ENCODE measurements at regions not wholly inside any gene's neighbourhood (a gene's known extent, or its start where the extent isn't known, plus 50 kb on each side); places are given as distances from the start of the nearest gene placed in this dataset.
"Not testable (repeated sequence)": the region's sequence is repeated elsewhere in the genome, so short reads cannot be mapped to it uniquely, and the experiment has no call there.

DNA sequence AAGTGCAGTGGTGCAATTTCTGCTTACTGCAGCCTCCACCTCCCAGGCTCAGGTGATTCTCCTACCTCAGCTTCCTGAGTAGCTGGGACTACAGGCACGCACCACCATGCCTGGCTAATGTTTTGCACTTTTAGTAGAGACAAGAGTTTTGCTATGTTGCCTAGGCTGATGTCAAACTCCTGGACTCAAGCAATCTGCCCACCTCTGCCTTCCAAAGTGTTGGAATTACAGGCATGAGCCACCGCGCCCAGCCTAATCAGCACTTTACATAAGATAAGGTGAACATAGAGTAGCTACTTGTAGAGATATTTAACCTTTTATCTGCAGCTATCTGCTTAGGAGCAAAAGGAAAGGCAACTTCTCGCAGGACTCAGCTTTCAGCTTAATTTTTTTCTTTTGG is 77.5 kb upstream of the RGPD5 start:
- H3K4me1 ChIP-seq (ENCODE audit: control insufficient read depth in 3 of 3, insufficient read depth in 3 of 3, low read length in 3 of 3); H3K27me3 ChIP-seq (ENCODE audit: control insufficient read depth in 3 of 3, insufficient read depth in 3 of 3, low read length in 3 of 3); H3K9ac ChIP-seq (ENCODE audit: low read depth in 1 of 3, low read length in 3 of 3); H3K36me3 ChIP-seq (ENCODE audit: control insufficient read depth in 3 of 3, insufficient read depth in 3 of 3, low read length in 3 of 3); H3K4me3 ChIP-seq (ENCODE audit: low read length in 3 of 3); H3K9me3 ChIP-seq (ENCODE audit: control insufficient read depth in 3 of 3, low read length in 3 of 3); H3K27ac ChIP-seq (ENCODE audit: low read depth, low read length): not testable (repeated sequence)

DNA sequence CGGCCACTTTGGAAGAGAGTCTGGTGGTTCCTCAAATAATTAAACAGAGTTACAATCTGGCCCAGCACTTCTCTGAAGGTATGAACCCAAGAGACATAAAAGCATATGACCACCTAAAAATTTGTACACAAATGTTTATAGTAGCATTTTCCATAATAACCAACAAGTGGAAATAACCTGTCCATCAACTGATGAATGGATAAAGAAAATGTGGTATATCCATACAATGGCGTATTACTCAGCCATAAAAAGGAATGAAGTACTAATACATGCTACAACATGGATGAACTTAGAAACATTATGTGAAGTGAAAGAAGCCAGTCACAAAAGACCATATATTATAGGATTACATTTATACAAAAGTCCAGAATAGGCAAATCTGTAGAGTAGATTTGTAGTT is 76.0 kb upstream of the RGPD5 start:
- Histone ChIP-seq H3K9me3 (ENCODE audit: control insufficient read depth in 3 of 3, low read length in 3 of 3) (no peaks in the 10 kb centered on the region), H3K4me1 (ENCODE audit: control insufficient read depth in 3 of 3, insufficient read depth in 3 of 3, low read length in 3 of 3) (peaks cover 4 to 5% (median 4%) of the 10 kb centered on the region in 3 donors), H3K36me3 (ENCODE audit: control insufficient read depth in 3 of 3, insufficient read depth in 3 of 3, low read length in 3 of 3) (no peaks in the 10 kb centered on the region), H3K9ac (ENCODE audit: low read depth in 1 of 3, low read length in 3 of 3) (no peak overlapping the region), H3K4me3 (ENCODE audit: low read length in 3 of 3) (no peak overlapping the region), H3K27me3 (ENCODE audit: control insufficient read depth in 3 of 3, insufficient read depth in 3 of 3, low read length in 3 of 3) (no peaks in the 10 kb centered on the region), H3K27ac (ENCODE audit: low read depth, low read length) (no peak overlapping the region)

DNA sequence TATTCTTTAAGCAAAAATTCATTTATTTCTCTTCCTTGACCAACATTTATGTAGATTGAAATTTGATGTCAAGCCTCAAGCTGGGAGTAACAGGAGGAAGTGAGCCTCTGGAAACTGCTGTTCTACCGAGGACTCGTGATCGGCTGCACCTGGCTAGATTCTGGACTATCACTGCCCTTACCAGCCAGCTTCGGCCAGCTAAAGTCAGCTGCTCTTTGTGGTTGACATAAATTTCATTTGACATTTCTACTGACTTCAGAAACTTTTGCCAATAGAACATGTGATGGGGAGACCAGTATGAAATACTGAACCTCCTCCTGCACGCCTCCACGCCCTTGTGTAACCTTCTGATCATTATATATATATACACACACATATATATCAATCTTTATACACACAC is 74.2 kb upstream of the RGPD5 start:
- no peaks in the 10 kb centered on the region for H3K27me3 ChIP-seq (ENCODE audit: control insufficient read depth in 3 of 3, insufficient read depth in 3 of 3, low read length in 3 of 3)
- H3K9me3 ChIP-seq (ENCODE audit: control insufficient read depth in 3 of 3, low read length in 3 of 3), result no peaks in the 10 kb centered on the region
- H3K27ac ChIP-seq (ENCODE audit: low read depth, low read length), result peak overlapping the region; percentile 48
- no peak overlapping the region for H3K4me3 ChIP-seq (ENCODE audit: low read length in 3 of 3)
- peaks cover 4 to 5% (median 4%) of the 10 kb centered on the region in 3 donors for H3K4me1 ChIP-seq (ENCODE audit: control insufficient read depth in 3 of 3, insufficient read depth in 3 of 3, low read length in 3 of 3)
- no peaks in the 10 kb centered on the region for H3K36me3 ChIP-seq (ENCODE audit: control insufficient read depth in 3 of 3, insufficient read depth in 3 of 3, low read length in 3 of 3)
- no peak overlapping the region for H3K9ac ChIP-seq (ENCODE audit: low read depth in 1 of 3, low read length in 3 of 3)

DNA sequence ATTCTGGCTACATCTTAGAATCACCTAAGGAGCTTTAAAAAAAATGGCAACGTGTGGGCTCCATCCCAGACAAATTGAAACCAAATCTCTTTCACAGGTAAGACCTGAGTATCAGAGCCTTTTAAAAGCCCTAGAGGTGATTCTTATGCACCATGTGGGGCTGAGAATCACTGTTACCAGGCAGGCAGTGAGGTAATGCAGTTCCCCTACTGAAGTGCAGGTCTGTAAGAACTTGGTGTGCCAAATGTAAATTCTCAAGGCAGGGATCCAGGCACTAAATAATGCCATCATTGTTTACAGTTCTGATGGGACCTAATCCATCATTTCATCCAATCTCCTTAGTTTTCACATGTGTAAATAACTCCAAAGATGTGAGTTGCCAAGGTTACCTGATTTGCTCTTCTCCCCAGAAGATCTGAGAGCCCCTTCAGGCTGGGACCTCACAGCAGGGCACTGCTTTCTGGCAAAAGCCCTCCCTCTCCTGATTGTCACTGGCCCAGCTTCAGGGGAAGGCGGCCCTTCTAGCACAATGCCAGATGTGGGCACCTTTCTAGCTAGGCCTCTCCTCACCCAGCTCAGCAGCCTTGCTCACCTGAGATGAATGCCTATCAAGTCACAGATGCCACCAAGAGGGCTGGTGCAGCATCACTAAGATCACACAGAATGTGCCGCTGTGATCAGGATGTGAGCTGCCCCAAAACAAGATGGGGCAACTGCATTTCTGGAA is 73.6 kb upstream of the RGPD5 start:
- no peaks in the 10 kb centered on the region for H3K9me3 ChIP-seq (ENCODE audit: control insufficient read depth in 3 of 3, low read length in 3 of 3)

DNA sequence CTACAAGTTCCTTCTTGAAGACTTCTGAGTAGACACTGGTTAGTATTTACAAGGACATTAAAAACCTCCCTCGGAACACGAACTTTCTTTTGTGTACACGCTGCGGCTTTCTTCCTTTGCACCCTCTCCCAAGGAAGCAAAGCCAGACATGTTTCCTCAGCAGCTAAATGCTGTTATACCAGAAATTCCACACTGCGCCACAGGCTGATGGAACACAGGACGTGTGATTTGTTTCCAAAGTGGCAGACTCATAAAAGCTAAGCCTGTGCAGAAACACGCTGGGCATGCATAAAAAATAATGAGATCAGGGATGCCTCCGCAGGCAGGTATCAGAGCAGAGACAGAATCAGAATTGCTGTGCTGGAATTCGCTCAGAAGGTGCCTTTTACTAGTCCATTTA is 73.0 kb upstream of the RGPD5 start:
- Histone ChIP-seq H3K27me3 (ENCODE audit: control insufficient read depth in 3 of 3, insufficient read depth in 3 of 3, low read length in 3 of 3) (peaks cover 0 to 2% (median 0%) of the 10 kb centered on the region in 3 donors), H3K4me1 (ENCODE audit: control insufficient read depth in 3 of 3, insufficient read depth in 3 of 3, low read length in 3 of 3) (peaks cover 4 to 8% (median 4%) of the 10 kb centered on the region in 3 donors), H3K9ac (ENCODE audit: low read depth in 1 of 3, low read length in 3 of 3) (no peak overlapping the region), H3K36me3 (ENCODE audit: control insufficient read depth in 3 of 3, insufficient read depth in 3 of 3, low read length in 3 of 3) (no peaks in the 10 kb centered on the region), H3K27ac (ENCODE audit: low read depth, low read length) (no peak overlapping the region), H3K9me3 (ENCODE audit: control insufficient read depth in 3 of 3, low read length in 3 of 3) (no peaks in the 10 kb centered on the region), H3K4me3 (ENCODE audit: low read length in 3 of 3) (no peak overlapping the region)

More for the DNA sequence above, 73.6 kb upstream of the RGPD5 start:
- no peaks in the 10 kb centered on the region for H3K36me3 ChIP-seq (ENCODE audit: control insufficient read depth in 3 of 3, insufficient read depth in 3 of 3, low read length in 3 of 3)
- no peak overlapping the region for H3K9ac ChIP-seq (ENCODE audit: low read depth in 1 of 3, low read length in 3 of 3)
- no peak overlapping the region for H3K4me3 ChIP-seq (ENCODE audit: low read length in 3 of 3)
- peaks cover 0 to 2% (median 0%) of the 10 kb centered on the region in 3 donors for H3K27me3 ChIP-seq (ENCODE audit: control insufficient read depth in 3 of 3, insufficient read depth in 3 of 3, low read length in 3 of 3)
- peaks cover 4 to 5% (median 4%) of the 10 kb centered on the region in 3 donors for H3K4me1 ChIP-seq (ENCODE audit: control insufficient read depth in 3 of 3, insufficient read depth in 3 of 3, low read length in 3 of 3)
- peak overlapping the region; percentile 48 for H3K27ac ChIP-seq (ENCODE audit: low read depth, low read length)

DNA sequence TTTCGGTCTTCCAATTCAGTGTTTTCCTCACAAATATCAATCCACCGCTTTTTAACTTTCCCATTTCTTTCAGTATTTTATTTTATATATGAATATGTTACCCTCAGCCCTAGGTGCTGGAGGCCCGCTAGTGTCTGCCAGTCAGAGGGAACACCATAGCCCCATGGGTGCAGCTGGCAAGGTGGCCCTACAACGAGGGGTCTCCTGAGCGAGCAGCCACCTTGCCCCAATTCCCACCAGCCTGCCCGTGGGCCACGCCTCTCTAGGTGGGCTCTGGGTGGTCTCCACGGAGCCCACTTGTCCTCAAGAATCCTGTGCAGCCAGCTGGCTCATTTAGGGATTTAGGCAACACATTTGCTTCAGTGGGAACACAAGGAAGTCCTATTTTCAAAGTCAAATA is 72.5 kb upstream of the RGPD5 start:
- Histone ChIP-seq H3K4me3 (ENCODE audit: low read length in 3 of 3) (no peak overlapping the region), H3K4me1 (ENCODE audit: control insufficient read depth in 3 of 3, insufficient read depth in 3 of 3, low read length in 3 of 3) (peaks cover 4 to 12% (median 7%) of the 10 kb centered on the region in 3 donors), H3K27me3 (ENCODE audit: control insufficient read depth in 3 of 3, insufficient read depth in 3 of 3, low read length in 3 of 3) (peaks cover 0 to 5% (median 0%) of the 10 kb centered on the region in 3 donors), H3K9me3 (ENCODE audit: control insufficient read depth in 3 of 3, low read length in 3 of 3) (no peaks in the 10 kb centered on the region), H3K9ac (ENCODE audit: low read depth in 1 of 3, low read length in 3 of 3) (no peak overlapping the region), H3K27ac (ENCODE audit: low read depth, low read length) (no peak overlapping the region), H3K36me3 (ENCODE audit: control insufficient read depth in 3 of 3, insufficient read depth in 3 of 3, low read length in 3 of 3) (no peaks in the 10 kb centered on the region)

DNA sequence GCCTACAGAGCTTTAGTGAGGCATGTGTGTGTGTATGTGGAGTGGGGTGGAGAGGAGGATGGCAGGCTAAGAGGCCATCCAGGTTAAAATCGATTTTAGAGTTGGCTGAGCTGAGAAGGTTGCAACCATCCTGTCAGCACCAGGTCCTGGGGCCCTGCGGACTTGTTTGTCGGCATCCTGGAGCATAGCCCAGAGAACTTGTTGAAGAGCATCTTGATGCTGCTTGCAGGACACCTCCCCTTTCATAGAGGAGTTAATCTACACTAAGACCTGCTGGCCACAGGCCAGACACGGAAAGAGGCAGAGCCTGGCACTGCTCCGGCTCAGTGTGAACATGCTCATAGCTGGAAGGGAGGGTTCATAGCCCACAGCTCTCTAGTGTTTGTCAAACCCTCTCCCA is 72.1 kb upstream of the RGPD5 start:
- no peak overlapping the region for H3K27ac ChIP-seq (ENCODE audit: low read depth, low read length)
- no peak overlapping the region for H3K4me3 ChIP-seq (ENCODE audit: low read length in 3 of 3)
- H3K4me1 ChIP-seq (ENCODE audit: control insufficient read depth in 3 of 3, insufficient read depth in 3 of 3, low read length in 3 of 3), result peaks cover 4 to 12% (median 7%) of the 10 kb centered on the region in 3 donors
- H3K9ac ChIP-seq (ENCODE audit: low read depth in 1 of 3, low read length in 3 of 3), result no peak overlapping the region
- H3K27me3 ChIP-seq (ENCODE audit: control insufficient read depth in 3 of 3, insufficient read depth in 3 of 3, low read length in 3 of 3), result peaks cover 0 to 6% (median 0%) of the 10 kb centered on the region in 3 donors
- H3K9me3 ChIP-seq (ENCODE audit: control insufficient read depth in 3 of 3, low read length in 3 of 3), result no peaks in the 10 kb centered on the region
- no peaks in the 10 kb centered on the region for H3K36me3 ChIP-seq (ENCODE audit: control insufficient read depth in 3 of 3, insufficient read depth in 3 of 3, low read length in 3 of 3)

DNA sequence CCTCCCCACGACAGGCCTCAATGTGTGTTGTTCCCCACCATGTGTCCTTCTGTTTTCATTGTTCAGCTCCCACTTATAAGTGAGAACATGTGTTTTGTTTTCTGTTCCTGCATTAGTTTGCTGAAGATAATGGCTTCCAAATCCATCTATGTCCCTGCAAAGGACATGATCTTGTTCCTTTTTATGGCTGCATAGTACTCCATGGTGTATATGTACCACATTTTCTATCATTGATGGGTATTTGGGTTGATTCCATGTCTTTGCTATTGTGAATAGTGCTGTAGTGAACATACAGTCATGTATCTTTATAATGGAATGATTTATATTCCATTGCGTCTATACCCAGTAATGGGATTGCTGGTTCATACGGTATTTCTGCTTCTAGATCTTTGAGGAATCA is 71.5 kb upstream of the RGPD5 start:
- not testable (repeated sequence) for H3K9ac ChIP-seq (ENCODE audit: low read depth in 1 of 3, low read length in 3 of 3); H3K4me3 ChIP-seq (ENCODE audit: low read length in 3 of 3); H3K9me3 ChIP-seq (ENCODE audit: control insufficient read depth in 3 of 3, low read length in 3 of 3); H3K27ac ChIP-seq (ENCODE audit: low read depth, low read length); H3K27me3 ChIP-seq (ENCODE audit: control insufficient read depth in 3 of 3, insufficient read depth in 3 of 3, low read length in 3 of 3); H3K36me3 ChIP-seq (ENCODE audit: control insufficient read depth in 3 of 3, insufficient read depth in 3 of 3, low read length in 3 of 3)
- H3K4me1 ChIP-seq (ENCODE audit: control insufficient read depth in 3 of 3, insufficient read depth in 3 of 3, low read length in 3 of 3), result peaks cover 4 to 12% (median 7%) of the 10 kb centered on the region in 3 donors

DNA sequence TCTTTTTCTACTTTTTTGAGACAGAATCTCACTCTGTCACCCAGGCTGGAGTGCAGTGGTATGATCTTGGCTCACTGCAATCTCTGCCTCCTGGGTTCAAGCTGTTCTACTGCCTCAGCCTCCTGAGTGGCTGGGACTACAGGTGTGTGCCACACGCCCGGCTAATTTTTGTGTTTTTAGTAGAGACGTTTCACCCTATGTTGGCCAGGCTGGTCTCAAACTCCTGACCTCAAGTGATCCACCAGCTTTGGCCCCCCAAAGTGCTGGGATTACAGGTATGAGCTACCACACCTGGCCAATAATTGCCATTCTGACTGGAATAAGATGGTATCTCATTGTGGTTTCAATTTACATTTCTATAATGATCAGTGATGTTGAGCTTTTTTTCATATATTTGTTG is 71.0 kb upstream of the RGPD5 start:
- H3K4me1 ChIP-seq (ENCODE audit: control insufficient read depth in 3 of 3, insufficient read depth in 3 of 3, low read length in 3 of 3), result peaks cover 4 to 12% (median 7%) of the 10 kb centered on the region in 3 donors
- H3K36me3 ChIP-seq (ENCODE audit: control insufficient read depth in 3 of 3, insufficient read depth in 3 of 3, low read length in 3 of 3); H3K27ac ChIP-seq (ENCODE audit: low read depth, low read length); H3K27me3 ChIP-seq (ENCODE audit: control insufficient read depth in 3 of 3, insufficient read depth in 3 of 3, low read length in 3 of 3); H3K4me3 ChIP-seq (ENCODE audit: low read length in 3 of 3); H3K9me3 ChIP-seq (ENCODE audit: control insufficient read depth in 3 of 3, low read length in 3 of 3); H3K9ac ChIP-seq (ENCODE audit: low read depth in 1 of 3, low read length in 3 of 3): not testable (repeated sequence)

DNA sequence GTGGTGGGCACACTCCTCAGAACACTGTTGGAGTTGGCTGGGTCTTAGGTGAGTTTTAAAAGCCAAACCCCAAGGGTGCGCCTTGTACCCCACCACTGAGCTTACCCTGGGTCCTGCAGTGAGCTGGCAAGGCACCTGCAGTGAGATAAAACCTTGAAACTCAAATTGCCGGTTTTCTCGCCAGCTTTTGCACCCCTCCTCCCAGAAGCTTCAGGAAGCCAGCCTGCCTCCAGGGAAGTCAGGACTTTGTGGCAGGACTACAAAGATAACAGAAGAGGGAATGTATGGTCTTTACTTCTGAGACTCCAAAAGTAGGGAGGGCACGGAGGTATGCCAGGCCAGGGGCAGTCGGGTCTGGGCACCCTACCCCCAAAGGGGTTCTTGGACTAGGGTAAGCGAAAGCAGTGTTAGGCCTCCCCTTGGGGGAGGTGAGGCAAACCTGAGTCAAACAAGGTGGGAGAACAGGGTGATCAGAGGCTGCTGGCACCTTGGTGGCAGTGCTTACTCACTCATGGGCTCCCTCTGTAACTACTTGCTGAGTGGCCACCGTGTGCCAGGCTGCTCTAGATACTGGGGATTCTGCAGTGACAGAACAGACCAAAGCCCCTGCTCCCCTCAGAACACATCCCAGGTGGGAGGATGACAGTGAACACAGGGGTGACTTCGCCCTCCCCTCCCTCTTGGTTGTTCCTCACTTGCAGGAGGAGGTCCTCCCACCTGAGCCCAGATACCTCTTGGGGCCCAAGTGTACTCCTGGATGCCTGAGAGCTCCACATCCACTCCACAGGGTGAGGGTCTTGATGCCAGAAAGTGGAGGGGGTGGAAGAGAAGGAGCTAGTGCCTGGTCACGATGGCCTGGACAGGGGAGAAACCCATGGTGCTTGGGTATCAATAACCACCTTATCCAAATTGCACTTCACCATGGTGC is 69.3 kb upstream of the RGPD5 start:
- Histone ChIP-seq H3K9me3 (ENCODE audit: control insufficient read depth in 3 of 3, low read length in 3 of 3) (peaks cover 0 to 3% (median 0%) of the 10 kb centered on the region in 3 donors), H3K9ac (ENCODE audit: low read depth in 1 of 3, low read length in 3 of 3) (no peak overlapping the region), H3K36me3 (ENCODE audit: control insufficient read depth in 3 of 3, insufficient read depth in 3 of 3, low read length in 3 of 3) (no peaks in the 10 kb centered on the region), H3K27ac (ENCODE audit: low read depth, low read length) (no peak overlapping the region), H3K27me3 (ENCODE audit: control insufficient read depth in 3 of 3, insufficient read depth in 3 of 3, low read length in 3 of 3) (peaks cover 0 to 6% (median 0%) of the 10 kb centered on the region in 3 donors), H3K4me3 (ENCODE audit: low read length in 3 of 3) (no peak overlapping the region), H3K4me1 (ENCODE audit: control insufficient read depth in 3 of 3, insufficient read depth in 3 of 3, low read length in 3 of 3) (peaks cover 0 to 13% (median 7%) of the 10 kb centered on the region in 3 donors)
